Posterior cingulate gyrus (tissue), 11 donors: ENCODE measurements at regions not wholly inside any gene's neighbourhood (a gene's known extent, or its start where the extent isn't known, plus 50 kb on each side); places are given as distances from the start of the nearest gene placed in this dataset.

Source experiments
- DNase-seq, 10 donors: peaks; one replicate each; pipeline versions ENCODE4 v3.0.0 to v3.0.0-alpha.2; 2020 to 2021; ENCODE audit warnings: mixed read lengths in 3 of 10
- intact Hi-C: fragments of 100-400 bp; cut with DNase I; formaldehyde crosslinking; loops from one replicate; pipeline ENCODE4 v1.15.1; 2023

- DNase-seq, result no peak
These were observed 518.1 kb downstream of the HDGFL1 start for GRCh38 chr6:23087471-23087870.

DNA sequence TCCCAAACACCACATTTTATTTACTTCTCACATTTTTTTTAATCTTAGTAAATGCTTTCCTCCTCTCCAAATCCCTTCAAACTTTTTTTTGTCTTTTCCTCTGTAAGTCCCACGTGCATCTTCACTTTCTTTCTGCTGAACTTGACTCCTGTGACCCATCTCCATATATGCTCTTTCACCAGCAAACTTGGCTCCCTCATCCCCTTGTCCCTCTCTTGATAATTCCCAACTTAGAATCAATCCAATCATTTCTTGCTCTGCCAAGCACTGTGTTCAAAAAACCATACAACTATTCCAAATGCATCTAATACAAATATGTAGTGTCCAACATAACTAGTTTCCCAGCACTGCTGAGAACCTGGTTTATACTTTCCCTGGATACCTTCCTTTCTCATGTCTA, 519.4 kb downstream of the HDGFL1 start:
- no peak for DNase-seq
- intact Hi-C loops, result no loop called here

More at GRCh38 chr6:23087471-23087870, 518.1 kb downstream of the HDGFL1 start:
- intact Hi-C loops, result no loop called here

DNA sequence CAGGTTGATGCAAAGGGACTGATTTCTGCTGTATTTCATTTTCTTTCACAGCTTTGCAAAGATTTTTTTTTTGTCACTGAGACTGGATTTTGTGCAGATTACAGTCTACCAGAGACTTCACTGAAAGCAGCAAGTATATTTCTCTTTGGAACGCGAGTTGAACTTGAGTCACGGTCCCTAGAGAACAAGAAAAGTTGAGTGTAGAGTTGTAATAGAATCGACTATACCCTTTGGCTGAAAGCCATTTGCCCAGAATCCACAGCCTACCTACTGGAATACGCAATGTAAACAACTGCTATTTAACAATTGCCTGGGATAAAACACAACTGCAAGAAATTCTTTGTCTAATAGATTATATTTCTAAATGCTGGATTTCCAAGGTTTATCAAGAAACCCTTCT, 520.6 kb downstream of the HDGFL1 start:
- intact Hi-C loops, result no loop called here
- no peak for DNase-seq

GRCh38 chr6:23091795-23092194, 522.4 kb downstream of the HDGFL1 start:
- intact Hi-C loops, result no loop called here
- DNase-seq, result no peak

- no peak for DNase-seq
- intact Hi-C loops, result no loop called here
These were observed 527.5 kb downstream of the HDGFL1 start for GRCh38 chr6:23096876-23097275.

GRCh38 chr6:23097566-23097965, 528.2 kb downstream of the HDGFL1 start:
- intact Hi-C loops, result no loop called here
- DNase-seq, result no peak

DNA sequence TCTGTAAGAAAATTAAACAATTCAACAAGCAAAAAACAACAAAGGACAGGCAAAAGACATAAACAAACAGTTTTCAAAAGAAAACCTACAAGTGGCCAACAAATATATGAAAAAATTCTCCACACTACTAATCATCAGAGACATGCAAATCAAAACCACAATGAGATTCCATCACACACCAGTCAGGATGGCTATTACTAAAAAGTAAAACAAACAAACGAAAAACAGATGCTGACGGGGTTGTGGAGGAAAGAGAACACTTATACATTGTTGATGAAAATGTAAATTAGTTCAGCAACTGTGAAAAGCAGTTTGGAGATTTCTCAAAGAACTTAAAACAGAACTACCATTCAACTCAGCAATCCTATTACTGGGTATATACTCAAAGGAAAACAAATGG, 537.6 kb downstream of the HDGFL1 start:
- no peak for DNase-seq
- intact Hi-C loops, result no loop called here

DNA sequence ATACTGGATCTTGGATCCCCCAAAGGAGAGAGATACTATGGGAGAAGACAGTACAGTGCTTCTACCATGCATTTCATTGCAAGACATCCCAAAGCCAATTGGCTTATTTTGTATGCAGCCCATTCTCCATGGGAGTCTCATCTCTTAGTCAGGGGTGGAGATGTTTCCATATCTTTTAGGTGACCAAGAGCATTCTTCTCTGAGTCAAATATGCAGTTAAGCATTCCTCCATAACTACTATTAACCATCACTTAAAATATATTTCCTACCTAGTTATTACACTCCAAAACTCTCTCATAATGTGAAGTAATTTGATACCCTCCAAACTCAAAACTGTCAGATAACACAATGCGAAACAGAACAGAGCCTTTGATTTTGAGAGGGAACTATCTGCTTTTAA, 542.6 kb downstream of the HDGFL1 start:
- intact Hi-C loops, result no loop called here
- no peak for DNase-seq

- intact Hi-C loops, result no loop called here
- DNase-seq, result no peak
These were observed 545.6 kb downstream of the HDGFL1 start for GRCh38 chr6:23114812-23115504.

DNA sequence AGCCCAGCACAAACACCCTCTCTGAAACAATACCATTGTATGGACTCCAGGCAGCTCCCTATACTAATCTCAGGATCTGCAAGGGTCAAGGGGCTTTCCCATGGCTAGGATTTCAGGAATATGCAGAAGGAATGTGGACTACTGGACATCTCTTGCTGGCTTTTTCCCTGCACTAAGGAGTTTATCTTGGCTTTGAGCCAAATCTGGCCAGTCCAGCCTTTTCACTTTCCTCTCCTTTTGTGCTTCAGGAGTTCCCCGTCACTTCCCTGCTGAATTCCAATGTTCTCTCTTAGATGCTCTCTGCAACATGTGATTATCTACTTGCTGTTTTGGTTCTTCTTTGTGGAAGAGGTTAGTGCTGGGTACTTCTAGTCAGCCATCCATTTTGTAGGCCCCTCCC, 568.2 kb downstream of the HDGFL1 start:
- intact Hi-C loops, result no loop called here
- no peak for DNase-seq

- intact Hi-C loops, result no loop called here
These were observed 571.5 kb downstream of the HDGFL1 start for GRCh38 chr6:23140871-23141270.

DNA sequence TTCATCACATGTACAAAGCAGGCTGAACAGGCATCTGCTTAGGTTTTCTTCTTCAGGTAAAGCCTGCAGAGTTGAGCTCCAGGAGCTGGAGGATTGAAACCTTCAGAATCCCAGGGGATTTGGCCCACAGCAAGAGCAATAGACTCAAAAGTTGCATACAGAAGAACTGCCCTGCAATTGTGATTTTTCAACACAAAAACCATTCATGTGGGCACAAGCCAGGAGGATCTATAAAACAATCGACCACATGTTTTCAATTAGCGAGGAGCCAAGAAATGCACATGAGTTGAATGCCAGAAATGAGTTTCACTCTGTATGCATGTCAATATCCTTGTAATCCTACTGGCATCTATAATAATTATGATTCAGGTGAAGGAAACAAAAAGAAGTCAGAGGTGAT, 576.4 kb downstream of the HDGFL1 start:
- intact Hi-C loops, result no loop called here
- no peak for DNase-seq

More at GRCh38 chr6:23140871-23141270, 571.5 kb downstream of the HDGFL1 start:
- DNase-seq, result no peak

DNA sequence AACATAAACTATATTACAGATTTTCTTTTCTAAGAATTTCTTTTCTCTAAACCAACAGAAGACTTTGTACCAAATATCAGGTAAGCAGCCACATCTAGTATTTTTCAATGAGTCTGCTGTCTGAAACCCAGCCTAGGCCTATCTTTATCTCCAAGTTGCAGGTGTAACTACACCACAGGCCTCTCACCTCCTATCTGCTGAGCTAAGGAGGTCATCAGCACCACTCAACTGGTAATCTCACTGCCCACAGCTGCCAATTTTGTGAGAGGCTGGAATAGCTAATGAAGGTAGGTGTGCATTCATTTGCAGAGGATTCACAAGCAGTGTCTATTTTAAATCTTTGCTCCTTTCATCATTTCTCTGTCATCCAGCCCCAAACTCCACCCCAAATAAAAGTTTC, 584.8 kb downstream of the HDGFL1 start:
- DNase-seq, result no peak
- intact Hi-C loops, result no loop called here

DNA sequence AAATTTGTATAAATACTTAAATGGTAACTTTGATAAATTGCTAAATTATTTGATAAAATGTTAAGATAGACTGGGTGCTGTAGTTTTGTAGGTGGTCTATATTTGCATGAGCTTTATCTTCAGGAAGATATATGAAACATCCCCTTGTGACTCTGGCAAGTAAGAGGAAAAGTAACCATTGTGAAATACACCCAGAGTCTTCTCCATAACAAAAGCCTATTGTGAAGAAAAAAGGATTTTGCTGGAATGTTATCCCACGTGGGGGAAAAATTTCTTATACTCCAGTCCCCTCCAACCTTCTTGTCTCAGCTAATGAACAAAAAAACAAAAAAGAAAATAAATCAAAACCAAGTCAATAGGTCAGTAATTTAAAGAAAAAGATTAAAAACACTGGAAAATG, 600.7 kb downstream of the HDGFL1 start:
- no peak for DNase-seq
- intact Hi-C loops, result no loop called here

DNA sequence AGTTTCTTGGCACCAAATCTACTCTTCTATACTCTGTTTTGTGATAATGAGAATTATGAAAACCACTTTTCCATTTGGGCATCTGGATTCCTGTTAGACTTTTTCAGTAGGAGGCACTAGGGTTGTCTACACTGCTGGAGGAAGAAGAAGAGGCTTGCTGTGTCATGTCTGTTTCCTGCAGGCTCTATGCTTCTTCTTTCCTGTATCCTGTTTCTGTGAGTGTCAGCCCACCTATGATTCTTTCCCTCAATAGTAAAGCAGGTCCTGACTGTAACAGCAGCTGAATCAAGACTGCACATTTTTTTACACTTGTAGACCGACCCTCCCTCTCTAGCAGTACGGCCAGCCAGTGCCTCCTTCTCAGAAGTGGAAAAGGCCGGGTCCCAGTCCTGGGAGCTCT, 603.9 kb downstream of the HDGFL1 start:
- no peak for DNase-seq
- intact Hi-C loops, result no loop called here

DNA sequence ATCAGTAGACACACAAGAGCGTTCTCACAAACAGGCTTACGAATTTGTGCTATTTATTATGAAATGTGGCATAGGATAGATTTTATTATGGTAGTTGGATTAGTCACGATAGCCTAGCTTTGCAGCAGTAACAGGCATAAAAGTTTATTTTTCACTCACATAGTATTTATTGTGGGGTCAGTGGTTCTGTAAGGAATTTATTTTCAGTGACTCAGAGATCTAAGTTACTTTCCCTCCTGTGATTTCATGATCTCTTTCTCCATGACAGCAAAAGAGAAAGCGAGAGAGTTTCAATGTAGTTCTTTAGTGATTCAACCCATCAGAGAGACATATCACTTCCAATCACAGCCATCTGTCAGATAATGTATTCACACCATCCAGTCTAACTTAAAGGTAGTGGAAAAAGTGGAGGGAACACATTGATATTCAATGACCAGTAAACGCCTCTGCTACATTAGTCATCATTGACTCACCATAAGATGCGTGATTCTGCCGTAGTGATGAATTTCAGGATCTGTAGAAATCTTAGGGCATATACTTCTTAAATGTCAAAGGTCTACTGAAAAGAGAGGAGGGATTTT, 605.5 kb downstream of the HDGFL1 start:
- no peak for DNase-seq
- intact Hi-C loops, result no loop called here

DNA sequence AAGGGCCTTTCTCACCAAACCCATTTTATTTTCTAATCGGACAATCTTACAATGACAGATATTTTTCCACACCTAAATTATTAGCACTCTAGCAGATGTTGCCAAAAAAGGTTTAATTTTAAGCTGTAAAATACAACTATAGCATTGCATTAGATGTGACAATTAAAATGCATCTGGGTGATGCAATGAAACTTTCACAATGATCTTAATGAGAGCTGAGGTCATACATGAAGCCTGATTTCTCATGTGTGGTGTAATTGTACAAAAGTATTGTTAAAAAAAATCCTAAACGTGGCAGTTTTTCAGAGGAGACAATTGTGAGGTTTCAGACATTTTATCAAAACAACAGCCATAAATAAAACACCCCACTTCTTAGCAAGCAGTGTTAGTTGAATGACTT, 606.0 kb downstream of the HDGFL1 start:
- intact Hi-C loops, result no loop called here
- DNase-seq, result no peak

DNA sequence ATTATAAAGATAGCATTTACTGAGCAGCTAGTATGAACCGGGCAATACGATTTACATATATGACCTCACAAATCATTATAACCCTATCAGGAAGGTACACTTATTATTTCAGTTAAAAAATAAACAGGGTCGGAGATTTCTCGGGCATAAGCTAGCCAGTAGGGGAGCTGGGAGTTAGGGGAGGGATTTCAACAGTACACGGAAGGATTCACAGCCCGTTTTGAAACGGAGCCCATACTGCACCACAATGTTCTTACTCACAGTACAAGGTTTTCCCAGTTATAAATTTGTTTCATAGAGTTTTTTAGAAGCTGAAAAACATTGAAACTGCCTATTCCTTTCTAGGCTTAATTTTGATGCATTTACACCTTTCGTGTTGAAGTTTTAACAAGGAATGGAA, 607.1 kb downstream of the HDGFL1 start:
- intact Hi-C loops, result no loop called here
- DNase-seq, result no peak

DNA sequence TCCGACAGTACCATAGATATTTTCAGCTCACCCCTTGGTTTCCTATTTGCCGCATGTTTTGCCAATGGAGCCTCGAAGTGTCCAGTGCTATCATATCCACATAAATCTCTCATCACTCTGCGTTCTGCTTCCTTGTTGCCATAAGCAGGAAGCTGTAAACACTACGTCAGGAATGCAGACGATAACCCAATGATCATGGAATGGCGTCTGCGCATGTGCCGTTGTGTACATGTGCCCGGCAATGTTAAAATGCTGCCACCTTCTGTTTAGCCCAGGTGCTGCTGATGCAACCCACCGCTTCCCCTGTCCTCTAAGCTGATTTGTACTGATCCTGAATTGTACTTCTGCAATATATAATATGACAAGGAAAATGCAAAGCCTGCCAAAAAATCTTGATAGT, 607.5 kb downstream of the HDGFL1 start:
- intact Hi-C loops, result no loop called here
- no peak for DNase-seq

- DNase-seq, result no peak
- intact Hi-C loops, result no loop called here
These were observed 608.4 kb downstream of the HDGFL1 start for GRCh38 chr6:23177806-23178205.

GRCh38 chr6:23179994-23180393, 610.6 kb downstream of the HDGFL1 start:
- no peak for DNase-seq
- intact Hi-C loops, result no loop called here

DNA sequence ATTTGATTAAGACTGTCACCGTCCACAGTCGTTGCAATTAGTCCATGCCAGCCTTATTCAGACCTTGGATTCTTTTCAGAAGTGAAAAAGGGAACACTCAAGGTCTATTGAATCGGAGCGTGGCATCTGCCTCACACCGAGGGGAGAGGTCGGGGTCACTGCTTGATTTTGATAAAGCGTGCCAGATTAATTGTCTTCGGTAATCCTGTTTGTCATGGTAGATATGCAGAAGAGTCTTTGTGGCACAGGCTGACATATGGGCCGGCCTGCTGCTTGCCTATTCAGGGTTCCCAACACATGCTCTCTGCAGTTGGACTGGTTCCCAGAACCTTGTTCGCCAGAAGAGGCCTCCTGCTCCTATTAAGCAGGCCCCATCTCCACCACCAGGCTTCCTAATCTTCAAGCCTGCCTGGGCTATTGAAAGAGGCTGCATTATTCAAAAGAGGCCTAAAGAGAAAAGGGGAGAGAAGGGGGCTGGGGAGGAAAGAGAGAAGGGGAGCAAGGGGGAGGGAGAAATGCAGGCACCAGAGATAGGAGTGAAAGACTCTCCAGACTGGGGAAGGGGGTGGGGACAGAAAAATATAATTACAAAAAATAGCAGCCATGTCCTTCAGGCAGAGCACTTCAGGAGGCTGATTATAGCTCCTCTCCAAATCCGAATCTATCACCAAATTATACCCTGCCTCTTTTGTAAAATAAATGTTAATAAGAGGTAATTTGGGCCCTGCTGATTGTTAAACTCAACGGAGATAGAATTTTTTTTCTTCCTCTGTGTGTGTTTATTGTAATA, 611.3 kb downstream of the HDGFL1 start:
- intact Hi-C loops, result no loop called here

More for the DNA sequence above, 611.3 kb downstream of the HDGFL1 start:
- DNase-seq, result peak; percentile 43 to 94 (median 62)
